Vagina (tissue), 2 donors: ENCODE measurements at regions not wholly inside any gene's neighbourhood (a gene's known extent, or its start where the extent isn't known, plus 50 kb on each side); places are given as distances from the start of the nearest gene placed in this dataset.

Experiments
- DNase-seq, 2 donors: peaks; one replicate each; pipeline ENCODE4 v3.0.0-alpha.2; 2017; ENCODE audit errors: extremely low spot score in 2 of 2
- H3K27ac ChIP-seq: fragments of 200-600 bp; sonication (generic); one replicate; pipeline ENCODE4 v1.5.1; 2019
- H3K27me3 ChIP-seq: fragments of 200-600 bp; sonication (generic); one replicate; pipeline ENCODE4 v1.5.1; 2019
- H3K36me3 ChIP-seq, 2 donors: fragments of 200-600 bp; sonication (generic); one replicate each; pipeline ENCODE4 v1.5.1; 2017 to 2019
- H3K4me1 ChIP-seq: fragments of 200-600 bp; sonication (generic); one replicate; pipeline ENCODE4 v1.5.1; 2019
- H3K4me3 ChIP-seq, 2 donors: fragments of 200-600 bp; sonication (generic); 1 replicate in 1 of 2; 2 replicates in 1 of 2; pipeline ENCODE4 v1.5.1; 2016 to 2019
- H3K9me3 ChIP-seq: fragments of 200-600 bp; sonication (generic); one replicate; pipeline ENCODE4 v1.5.1; 2019
- CTCF ChIP-seq, 3 experiments: fragments of 450-650 bp in 2 of 3; fragments of 200-600 bp in 1 of 3; sonication (generic) in 1 of 3; IDR thresholded peaks; one replicate each; pipeline ENCODE4 v1.5.1; 2017 to 2019; ENCODE audit warnings: antibody characterized with exemption in 3 of 3, mild to moderate bottlenecking in 2 of 3, moderate library complexity in 2 of 3
- POLR2A ChIP-seq, 2 donors: fragments of 450-650 bp; IDR thresholded peaks; one replicate each; pipeline ENCODE4 v1.6.1; 2017; ENCODE audit warnings: antibody characterized with exemption in 2 of 2, mild to moderate bottlenecking in 2 of 2, moderate library complexity in 2 of 2
- POLR2AphosphoS5 ChIP-seq, 2 donors: sonication (generic); formaldehyde crosslinking; IDR thresholded peaks; one replicate each; pipeline ENCODE4 v1.9.0; 2017; ENCODE audit warnings: antibody characterized with exemption in 2 of 2, mild to moderate bottlenecking in 2 of 2, low read depth in 1 of 2; ENCODE audit not compliant: insufficient read depth in 1 of 2
- intact Hi-C: fragments of 100-400 bp; cut with DNase I; formaldehyde crosslinking; loops from one replicate; pipeline ENCODE4 v1.15.1; 2023

- no peak for DNase-seq
- intact Hi-C loops: no loop called here
- Histone ChIP-seq H3K27me3 (no peaks in the 10 kb centered on the region), H3K9me3 (no peaks in the 10 kb centered on the region), H3K27ac (no peak overlapping the region), H3K4me3 (no peak overlapping the region), H3K4me1 (no peaks in the 10 kb centered on the region), H3K36me3 (no peaks in the 10 kb centered on the region)
- TF ChIP-seq CTCF (IDR thresholded peaks at IDR 0.05) (no peak), POLR2A (IDR thresholded peaks at IDR 0.05) (no peak), POLR2AphosphoS5 (IDR thresholded peaks at IDR 0.05; ENCODE audit: insufficient read depth in 1 of 2, low read depth in 1 of 2) (no peak)
These were observed 359.6 kb downstream of the BMP4 start for GRCh38 chr14:53596853-53597525.

GRCh38 chr14:53591816-53592215, 364.8 kb downstream of the BMP4 start:
- DNase-seq: no peak
- Histone ChIP-seq H3K9me3 (no peaks in the 10 kb centered on the region), H3K4me3 (no peak overlapping the region), H3K4me1 (no peaks in the 10 kb centered on the region), H3K27ac (no peak overlapping the region), H3K36me3 (no peaks in the 10 kb centered on the region), H3K27me3 (no peaks in the 10 kb centered on the region)
- TF ChIP-seq POLR2AphosphoS5 (IDR thresholded peaks at IDR 0.05; ENCODE audit: insufficient read depth in 1 of 2, low read depth in 1 of 2) (no peak), CTCF (IDR thresholded peaks at IDR 0.05) (no peak), POLR2A (IDR thresholded peaks at IDR 0.05) (no peak)
- intact Hi-C loops: no loop called here

- no peak for DNase-seq
- Histone ChIP-seq H3K4me3 (no peak overlapping the region), H3K27ac (no peak overlapping the region), H3K27me3 (no peaks in the 10 kb centered on the region), H3K36me3 (no peaks in the 10 kb centered on the region), H3K9me3 (no peaks in the 10 kb centered on the region), H3K4me1 (no peaks in the 10 kb centered on the region)
- intact Hi-C loops: no loop called here
- TF ChIP-seq POLR2A (IDR thresholded peaks at IDR 0.05): no peak
- TF ChIP-seq POLR2AphosphoS5 (IDR thresholded peaks at IDR 0.05; ENCODE audit: insufficient read depth in 1 of 2, low read depth in 1 of 2): no peak
- TF ChIP-seq CTCF (IDR thresholded peaks at IDR 0.05): no peak
These were observed 375.1 kb downstream of the BMP4 start for GRCh38 chr14:53581504-53581903.

- no peak for DNase-seq
- Histone ChIP-seq H3K36me3 (no peaks in the 10 kb centered on the region), H3K4me1 (no peaks in the 10 kb centered on the region), H3K27me3 (no peaks in the 10 kb centered on the region), H3K9me3 (no peaks in the 10 kb centered on the region), H3K27ac (peak overlapping the region; percentile 61), H3K4me3 (no peak overlapping the region)
- intact Hi-C loops: no loop called here
- TF ChIP-seq POLR2AphosphoS5 (IDR thresholded peaks at IDR 0.05; ENCODE audit: insufficient read depth in 1 of 2, low read depth in 1 of 2) (no peak), CTCF (IDR thresholded peaks at IDR 0.05) (no peak), POLR2A (IDR thresholded peaks at IDR 0.05) (no peak)
These were observed 384.8 kb downstream of the BMP4 start for GRCh38 chr14:53571641-53572328.
